ENCODE measurements at regions not wholly inside any gene's neighbourhood (a gene's known extent, or its start where the extent isn't known, plus 50 kb on each side); places are given as distances from the start of the nearest gene placed in this dataset.
"Not testable (repeated sequence)": the region's sequence is repeated elsewhere in the genome, so short reads cannot be mapped to it uniquely, and the experiment has no call there.

DNA sequence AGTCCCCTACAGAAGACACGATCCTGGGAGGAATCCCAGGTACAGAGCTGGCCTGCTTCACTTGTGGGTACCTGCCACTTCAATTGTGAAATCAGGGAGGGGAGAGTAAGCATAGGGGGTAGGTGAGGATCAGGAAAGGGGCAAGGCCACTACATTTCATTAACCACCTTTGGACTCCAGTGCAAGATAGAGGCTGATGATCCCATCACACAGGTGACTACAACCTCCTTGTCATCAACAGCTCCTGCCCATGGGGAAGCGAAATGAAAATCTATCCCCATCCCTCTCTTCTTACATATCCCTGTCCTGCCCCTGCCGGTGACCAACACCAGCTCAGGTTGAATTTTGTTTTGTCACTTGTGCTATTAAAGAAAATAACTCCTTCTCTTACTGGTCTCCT lies 64.7 kb upstream of the VPREB1 start:
- TF ChIP-seq, protein P1, sequence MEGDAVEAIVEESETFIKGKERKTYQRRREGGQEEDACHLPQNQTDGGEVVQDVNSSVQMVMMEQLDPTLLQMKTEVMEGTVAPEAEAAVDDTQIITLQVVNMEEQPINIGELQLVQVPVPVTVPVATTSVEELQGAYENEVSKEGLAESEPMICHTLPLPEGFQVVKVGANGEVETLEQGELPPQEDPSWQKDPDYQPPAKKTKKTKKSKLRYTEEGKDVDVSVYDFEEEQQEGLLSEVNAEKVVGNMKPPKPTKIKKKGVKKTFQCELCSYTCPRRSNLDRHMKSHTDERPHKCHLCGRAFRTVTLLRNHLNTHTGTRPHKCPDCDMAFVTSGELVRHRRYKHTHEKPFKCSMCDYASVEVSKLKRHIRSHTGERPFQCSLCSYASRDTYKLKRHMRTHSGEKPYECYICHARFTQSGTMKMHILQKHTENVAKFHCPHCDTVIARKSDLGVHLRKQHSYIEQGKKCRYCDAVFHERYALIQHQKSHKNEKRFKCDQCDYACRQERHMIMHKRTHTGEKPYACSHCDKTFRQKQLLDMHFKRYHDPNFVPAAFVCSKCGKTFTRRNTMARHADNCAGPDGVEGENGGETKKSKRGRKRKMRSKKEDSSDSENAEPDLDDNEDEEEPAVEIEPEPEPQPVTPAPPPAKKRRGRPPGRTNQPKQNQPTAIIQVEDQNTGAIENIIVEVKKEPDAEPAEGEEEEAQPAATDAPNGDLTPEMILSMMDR (IDR thresholded peaks at IDR 0.05; ENCODE audit: insufficient read depth, low read length, severe bottlenecking): no peak
- H3K36me3 ChIP-seq (ENCODE audit: control insufficient read depth, insufficient read depth, low read length): no peaks in the 10 kb centered on the region
- no peak overlapping the region for H3K4me3 ChIP-seq (ENCODE audit: low read depth, low read length)
- peaks cover 2% of the 10 kb centered on the region for H3K27me3 ChIP-seq (ENCODE audit: control insufficient read depth, insufficient read depth, low read length)
- no peak for DNase-seq (ENCODE audit: low read depth)
- no peak for FAIRE-seq

DNA sequence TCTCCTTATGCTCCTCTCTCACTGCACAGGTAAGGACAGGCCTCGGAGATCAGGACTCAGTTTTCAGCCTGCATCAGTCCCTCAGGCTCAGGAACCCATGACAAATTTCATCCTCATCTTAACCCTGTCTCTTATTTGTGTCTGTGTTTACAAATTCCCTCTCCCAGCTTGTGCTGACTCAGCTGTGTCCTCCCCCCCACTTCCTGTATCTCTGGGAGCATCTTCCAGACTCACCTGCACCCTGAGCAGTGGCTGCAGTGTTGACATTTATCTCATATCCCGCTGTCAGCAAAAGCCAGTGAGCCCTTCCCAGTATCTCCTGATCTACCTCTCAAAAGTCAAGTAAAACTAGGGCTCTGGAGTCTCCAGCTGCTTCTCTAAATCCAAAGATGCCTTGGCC lies 65.6 kb upstream of the VPREB1 start:
- DNase-seq (ENCODE audit: low read depth) (no peak), FAIRE-seq (no peak)
- Histone ChIP-seq H3K36me3 (ENCODE audit: control insufficient read depth, insufficient read depth, low read length) (no peaks in the 10 kb centered on the region), H3K27me3 (ENCODE audit: control insufficient read depth, insufficient read depth, low read length) (peaks cover 2% of the 10 kb centered on the region), H3K4me3 (ENCODE audit: low read depth, low read length) (no peak overlapping the region)
- TF ChIP-seq, protein P1 (IDR thresholded peaks at IDR 0.05; ENCODE audit: insufficient read depth, low read length, severe bottlenecking): no peak

- H3K27me3 ChIP-seq (ENCODE audit: control insufficient read depth, insufficient read depth, low read length): peaks cover 2% of the 10 kb centered on the region
- FAIRE-seq (no peak), DNase-seq (ENCODE audit: low read depth) (no peak)
- H3K36me3 ChIP-seq (ENCODE audit: control insufficient read depth, insufficient read depth, low read length): no peaks in the 10 kb centered on the region
- TF ChIP-seq, protein P1 (IDR thresholded peaks at IDR 0.05; ENCODE audit: insufficient read depth, low read length, severe bottlenecking): no peak
- H3K4me3 ChIP-seq (ENCODE audit: low read depth, low read length): no peak overlapping the region
These were observed 66.1 kb upstream of the VPREB1 start for GRCh38 chr22:22178355-22178965.

DNA sequence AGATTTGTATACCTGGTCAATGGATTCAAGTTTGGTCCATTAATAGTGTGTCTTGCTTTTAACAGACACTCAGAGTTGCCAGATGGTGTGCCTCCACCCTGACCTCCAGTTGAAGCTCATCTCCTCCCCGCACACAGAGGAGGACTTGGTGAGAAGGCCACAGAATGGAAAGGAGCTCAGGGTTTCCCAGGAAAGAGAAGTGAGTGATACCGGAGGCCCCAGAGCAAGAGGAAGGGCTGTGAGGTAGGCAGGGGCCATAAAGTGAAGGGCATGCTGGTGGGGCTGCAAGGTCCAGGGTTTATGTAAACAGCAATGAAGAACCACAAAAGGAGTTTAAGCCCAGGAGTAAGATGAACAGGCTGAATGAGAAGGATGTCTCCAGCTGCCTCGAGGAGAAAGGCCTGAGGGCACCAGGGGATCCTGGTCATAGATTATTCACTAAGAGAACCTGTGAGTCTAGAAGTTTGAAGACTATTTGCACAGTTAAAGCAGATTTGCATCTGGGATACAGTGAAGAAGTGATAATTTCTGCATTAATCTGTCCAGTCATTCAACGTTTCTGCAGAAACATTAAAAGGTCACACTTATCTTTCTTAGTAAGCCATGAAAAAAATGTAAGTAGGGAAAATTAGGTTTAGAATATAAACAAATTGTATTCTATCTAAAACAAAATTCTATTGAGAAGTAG lies 67.5 kb upstream of the VPREB1 start:
- no peak for FAIRE-seq
- TF ChIP-seq, protein P1 (IDR thresholded peaks at IDR 0.05; ENCODE audit: insufficient read depth, low read length, severe bottlenecking): no peak
- Histone ChIP-seq H3K36me3 (ENCODE audit: control insufficient read depth, insufficient read depth, low read length) (no peaks in the 10 kb centered on the region), H3K27me3 (ENCODE audit: control insufficient read depth, insufficient read depth, low read length) (peaks cover 2% of the 10 kb centered on the region), H3K4me3 (ENCODE audit: low read depth, low read length) (no peak overlapping the region)
- DNase-seq (ENCODE audit: low read depth): no peak

DNA sequence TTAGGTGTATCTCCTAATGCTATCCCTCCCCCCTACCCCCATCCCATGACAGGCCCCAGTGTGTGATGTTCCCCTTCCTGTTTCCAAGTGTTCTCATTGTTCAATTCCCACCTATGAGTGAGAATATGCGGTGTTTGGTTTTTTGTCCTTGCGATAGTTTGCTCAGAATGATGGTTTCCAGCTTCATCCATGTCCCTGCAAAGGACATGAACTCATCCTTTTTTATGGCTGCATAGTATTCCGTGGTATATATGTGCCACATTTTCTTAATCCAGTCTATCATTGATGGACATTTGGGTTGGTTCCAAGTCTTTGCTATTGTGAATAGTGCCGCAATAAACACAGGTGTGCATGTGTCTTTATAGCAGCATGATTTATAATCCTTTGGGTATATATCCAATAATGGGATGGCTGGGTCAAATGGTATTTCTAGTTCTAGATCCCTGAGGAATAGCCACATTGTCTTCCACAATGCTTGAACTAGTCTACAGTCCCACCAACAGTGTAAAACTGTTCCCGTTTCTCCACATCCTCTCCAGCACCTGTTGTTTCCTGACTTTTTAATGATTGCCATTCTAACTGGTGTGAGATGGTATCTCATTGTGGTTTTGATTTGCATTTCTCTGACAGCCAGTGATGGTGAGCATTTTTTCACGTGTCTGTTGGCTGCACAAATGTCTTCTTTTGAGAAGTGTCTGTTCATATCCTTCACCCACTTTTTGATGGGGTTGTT lies 71.5 kb upstream of the VPREB1 start:
- not testable (repeated sequence) for DNase-seq (ENCODE audit: low read depth); FAIRE-seq; H3K4me3 ChIP-seq (ENCODE audit: low read depth, low read length); H3K36me3 ChIP-seq (ENCODE audit: control insufficient read depth, insufficient read depth, low read length); H3K27me3 ChIP-seq (ENCODE audit: control insufficient read depth, insufficient read depth, low read length)
